Sigmoid colon (tissue), 4 donors: ENCODE measurements at regions not wholly inside any gene's neighbourhood (a gene's known extent, or its start where the extent isn't known, plus 50 kb on each side); places are given as distances from the start of the nearest gene placed in this dataset.

Experiments used
- EP300 ChIP-seq, 4 donors: sonication (generic); formaldehyde crosslinking; IDR thresholded peaks; one replicate each; pipeline ENCODE4 v1.6.1; 2017; ENCODE audit warnings: antibody characterized with exemption in 4 of 4
- POLR2A ChIP-seq, 2 donors: fragments of 450-650 bp; IDR thresholded peaks; one replicate each; pipeline ENCODE4 v1.6.1; 2016; ENCODE audit warnings: antibody characterized with exemption in 2 of 2, mild to moderate bottlenecking in 2 of 2, moderate library complexity in 2 of 2
- POLR2AphosphoS5 ChIP-seq, 4 donors: sonication (generic); formaldehyde crosslinking; IDR thresholded peaks; one replicate each; pipeline ENCODE4 v1.6.1; 2017; ENCODE audit warnings: antibody characterized with exemption in 4 of 4
- TF ChIP-seq, protein P1 (sequence below), 4 experiments: fragments of 450-650 bp in 3 of 4; fragments of 200-600 bp in 1 of 4; IDR thresholded peaks; one replicate each; pipeline ENCODE4 v1.5.1; 2016 to 2019; ENCODE audit warnings: antibody characterized with exemption in 4 of 4, mild to moderate bottlenecking in 3 of 4, moderate library complexity in 2 of 4

GRCh38 chrX:112190646-112191045 lies 108.1 kb upstream of the TRPC5 start:
- no peak for TF ChIP-seq EP300 (IDR thresholded peaks at IDR 0.05)
- TF ChIP-seq, protein P1, sequence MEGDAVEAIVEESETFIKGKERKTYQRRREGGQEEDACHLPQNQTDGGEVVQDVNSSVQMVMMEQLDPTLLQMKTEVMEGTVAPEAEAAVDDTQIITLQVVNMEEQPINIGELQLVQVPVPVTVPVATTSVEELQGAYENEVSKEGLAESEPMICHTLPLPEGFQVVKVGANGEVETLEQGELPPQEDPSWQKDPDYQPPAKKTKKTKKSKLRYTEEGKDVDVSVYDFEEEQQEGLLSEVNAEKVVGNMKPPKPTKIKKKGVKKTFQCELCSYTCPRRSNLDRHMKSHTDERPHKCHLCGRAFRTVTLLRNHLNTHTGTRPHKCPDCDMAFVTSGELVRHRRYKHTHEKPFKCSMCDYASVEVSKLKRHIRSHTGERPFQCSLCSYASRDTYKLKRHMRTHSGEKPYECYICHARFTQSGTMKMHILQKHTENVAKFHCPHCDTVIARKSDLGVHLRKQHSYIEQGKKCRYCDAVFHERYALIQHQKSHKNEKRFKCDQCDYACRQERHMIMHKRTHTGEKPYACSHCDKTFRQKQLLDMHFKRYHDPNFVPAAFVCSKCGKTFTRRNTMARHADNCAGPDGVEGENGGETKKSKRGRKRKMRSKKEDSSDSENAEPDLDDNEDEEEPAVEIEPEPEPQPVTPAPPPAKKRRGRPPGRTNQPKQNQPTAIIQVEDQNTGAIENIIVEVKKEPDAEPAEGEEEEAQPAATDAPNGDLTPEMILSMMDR (IDR thresholded peaks at IDR 0.05) = no peak
- TF ChIP-seq POLR2AphosphoS5 (IDR thresholded peaks at IDR 0.05) = no peak
- no peak for TF ChIP-seq POLR2A (IDR thresholded peaks at IDR 0.05)
